Stimulated activated CD4-positive, alpha-beta T cell treated with anti-CD3 and anti-CD28 coated beads, Interleukin-1b, Interleukin-23, amount 100 ng/mL, for 24 hours (primary cell): ENCODE measurements at regions not wholly inside any gene's neighbourhood (a gene's known extent, or its start where the extent isn't known, plus 50 kb on each side); places are given as distances from the start of the nearest gene placed in this dataset.

ENCODE experiments used
- DNase-seq, 4 experiments: peaks; one replicate each; pipeline ENCODE4 v3.0.0-alpha.2; 2020; ENCODE audit warnings: low read depth in 4 of 4, low spot score in 1 of 4

GRCh38 chr15:95880031-95880570 is 450.4 kb upstream of the NR2F2 start:
- no peak for DNase-seq

GRCh38 chr15:95880630-95881029 is 449.9 kb upstream of the NR2F2 start:
- no peak for DNase-seq

GRCh38 chr15:95883064-95883463 is 447.4 kb upstream of the NR2F2 start:
- DNase-seq: no peak

- DNase-seq: no peak
Observed at GRCh38 chr15:95884276-95884675, 446.2 kb upstream of the NR2F2 start.

GRCh38 chr15:95887666-95888390 is 442.7 kb upstream of the NR2F2 start:
- DNase-seq: no peak

- DNase-seq: no peak
Observed at GRCh38 chr15:95888762-95889161, 441.7 kb upstream of the NR2F2 start.

GRCh38 chr15:95894407-95894956 is 436.0 kb upstream of the NR2F2 start:
- DNase-seq: no peak

- DNase-seq: no peak
Observed at GRCh38 chr15:95895508-95895907, 435.0 kb upstream of the NR2F2 start.

GRCh38 chr15:95897651-95898050 is 432.8 kb upstream of the NR2F2 start:
- DNase-seq: no peak

GRCh38 chr15:95898761-95899160 is 431.7 kb upstream of the NR2F2 start:
- no peak for DNase-seq

GRCh38 chr15:95901271-95901670 is 429.2 kb upstream of the NR2F2 start:
- DNase-seq: no peak

- DNase-seq: no peak
Observed at GRCh38 chr15:95902606-95903005, 427.9 kb upstream of the NR2F2 start.

GRCh38 chr15:95903352-95903751 is 427.1 kb upstream of the NR2F2 start:
- no peak for DNase-seq

- DNase-seq: no peak
Observed at GRCh38 chr15:95910643-95911212, 419.8 kb upstream of the NR2F2 start.

GRCh38 chr15:95911570-95912279 is 418.8 kb upstream of the NR2F2 start:
- DNase-seq: no peak

GRCh38 chr15:95912280-95912625 is 418.2 kb upstream of the NR2F2 start:
- DNase-seq: no peak

- no peak for DNase-seq
Observed at GRCh38 chr15:95912728-95913127, 417.8 kb upstream of the NR2F2 start.

- no peak for DNase-seq
Observed at GRCh38 chr15:95916568-95916967, 413.9 kb upstream of the NR2F2 start.

- DNase-seq: no peak
Observed at GRCh38 chr15:95918525-95918924, 412.0 kb upstream of the NR2F2 start.

GRCh38 chr15:95919460-95919859 is 411.0 kb upstream of the NR2F2 start:
- no peak for DNase-seq

GRCh38 chr15:95921404-95921803 is 409.1 kb upstream of the NR2F2 start:
- DNase-seq: no peak

- DNase-seq: no peak
Observed at GRCh38 chr15:95922431-95922830, 408.1 kb upstream of the NR2F2 start.
